A673 (cell line): ENCODE measurements at regions not wholly inside any gene's neighbourhood (a gene's known extent, or its start where the extent isn't known, plus 50 kb on each side); places are given as distances from the start of the nearest gene placed in this dataset.

ENCODE experiments used
- BruUV-seq: library from RNA; stranded (reverse); fragments of 400-500 nt; replicated peaks from 2 replicates; lab custom pipeline; 2021; lab: Mats Ljungman, UMichigan
- CTCF ChIA-PET: fragments of 300-600 bp; sonication (Branson Sonifier 250); formaldehyde crosslinking; loops from one replicate; lab custom pipeline; 2022; ENCODE audit warnings: antibody characterized with exemption; lab: Charles Lee
- POLR2A ChIA-PET: fragments of 300-600 bp; sonication (Branson Sonifier 250); formaldehyde crosslinking; loops from one replicate; lab custom pipeline; 2022; ENCODE audit warnings: antibody characterized with exemption; ENCODE audit not compliant: low non-redundant PET; lab: Charles Lee
- DNase-seq: peaks from one replicate; pipeline ENCODE4 v3.0.0-alpha.2; 2015; ENCODE audit warnings: low spot score
- H3K27ac ChIP-seq: fragments of 200-600 bp; sonication (generic); 2 replicates; pipeline ENCODE4 v1.5.1; 2016; ENCODE audit warnings: mixed run types, low read depth, mild to moderate bottlenecking, mixed read lengths, antibody characterized with exemption, low read length; ENCODE audit not compliant: poor library complexity, severe bottlenecking
- H3K27me3 ChIP-seq: fragments of 200-600 bp; sonication (generic); replicated peaks from 2 replicates; pipeline ENCODE4 v1.6.1; 2017; ENCODE audit warnings: mixed run types, low read depth, mild to moderate bottlenecking, mixed read lengths, antibody characterized with exemption, low read length; ENCODE audit not compliant: insufficient read depth, poor library complexity
- H3K36me3 ChIP-seq: fragments of 200-600 bp; sonication (generic); 2 replicates; pipeline ENCODE4 v1.6.1; 2016; ENCODE audit warnings: mixed run types, mild to moderate bottlenecking, mixed read lengths, antibody characterized with exemption, low read length; ENCODE audit not compliant: insufficient read depth, poor library complexity, severe bottlenecking
- H3K4me1 ChIP-seq: fragments of 200-600 bp; sonication (generic); 2 replicates; pipeline ENCODE4 v1.6.1; 2017; ENCODE audit warnings: mixed run types, mild to moderate bottlenecking, mixed read lengths, antibody characterized with exemption, low read length; ENCODE audit not compliant: insufficient read depth, poor library complexity, severe bottlenecking
- H3K4me3 ChIP-seq: fragments of 200-600 bp; sonication (generic); 2 replicates; pipeline ENCODE4 v1.5.1; 2016; ENCODE audit warnings: low read depth, mixed run types, mild to moderate bottlenecking, mixed read lengths, low read length; ENCODE audit not compliant: poor library complexity, severe bottlenecking
- H3K9me3 ChIP-seq: fragments of 200-600 bp; sonication (generic); 2 replicates; pipeline ENCODE4 v1.6.1; 2016; ENCODE audit warnings: mixed run types, low read depth, mild to moderate bottlenecking, mixed read lengths, antibody characterized with exemption, low read length; ENCODE audit not compliant: poor library complexity, severe bottlenecking
- CTCF ChIP-seq: fragments of 300-800, 200-600 bp; sonication (generic); conservative IDR thresholded peaks from 2 replicates; pipeline ENCODE4 v1.5.1; 2017; ENCODE audit warnings: low read depth, mild to moderate bottlenecking, antibody characterized with exemption, low read length, moderate library complexity, mixed read lengths
- EZH2 ChIP-seq: fragments of 200-600 bp; sonication (generic); IDR thresholded peaks from 2 replicates; pipeline ENCODE4 v1.6.1; 2017; ENCODE audit warnings: borderline replicate concordance, low read depth, mild to moderate bottlenecking, mixed read lengths, antibody characterized with exemption, low read length; ENCODE audit not compliant: poor library complexity, severe bottlenecking
- intact Hi-C: fragments of 100-400 bp; cut with micrococcal nuclease; formaldehyde crosslinking; loops from one replicate; pipeline ENCODE4 v1.10.0; 2022; ENCODE audit not compliant: unreplicated experiment

- CTCF ChIA-PET = no interaction called here
- H3K36me3 ChIP-seq = no peaks in the 10 kb centered on the region
- intact Hi-C loops = no loop called here
- H3K27ac ChIP-seq = no peak overlapping the region
- no peaks in the 10 kb centered on the region for H3K27me3 ChIP-seq
- peaks cover 12% of the 10 kb centered on the region for H3K4me1 ChIP-seq
- H3K9me3 ChIP-seq = no peaks in the 10 kb centered on the region
- no peak for DNase-seq
- no TSS peak for BruUV-seq
- POLR2A ChIA-PET = no interaction called here
- H3K4me3 ChIP-seq = no peak overlapping the region
- no peak for TF ChIP-seq EZH2
Observed at GRCh38 chr20:19883501-19883900, 125.4 kb downstream of the RIN2 start.

- H3K9me3 ChIP-seq = no peaks in the 10 kb centered on the region
- BruUV-seq = no TSS peak
Observed at GRCh38 chr20:19885594-19885938, 127.5 kb downstream of the RIN2 start.

GRCh38 chr20:19885939-19886660 lies 128.0 kb downstream of the RIN2 start:
- Histone ChIP-seq H3K4me1 (peaks cover 12% of the 10 kb centered on the region), H3K27ac (no peak overlapping the region), H3K4me3 (no peak overlapping the region), H3K27me3 (no peaks in the 10 kb centered on the region), H3K9me3 (no peaks in the 10 kb centered on the region), H3K36me3 (no peaks in the 10 kb centered on the region)
- TF ChIP-seq CTCF (no peak), EZH2 (no peak)
- CTCF ChIA-PET = interaction anchor here (0.7 kb wide), 1 partner anchor 108 kb away, joined by 3 read pairs; no protein-coding TSS in a partner anchor
- intact Hi-C loops = no loop called here
- no TSS peak for BruUV-seq
- DNase-seq = peak; percentile 16
- POLR2A ChIA-PET = no interaction called here

More at GRCh38 chr20:19885594-19885938, 127.5 kb downstream of the RIN2 start:
- Histone ChIP-seq H3K36me3 (no peaks in the 10 kb centered on the region), H3K27me3 (no peaks in the 10 kb centered on the region), H3K27ac (no peak overlapping the region), H3K4me1 (peaks cover 12% of the 10 kb centered on the region), H3K4me3 (no peak overlapping the region)
- ChIA-PET POLR2A (no interaction called here), CTCF (no interaction called here)
- TF ChIP-seq EZH2 (no peak), CTCF (no peak)
- no peak for DNase-seq
- intact Hi-C loops = no loop called here
